Esophagus squamous epithelium (tissue), 5 donors: ENCODE measurements at regions not wholly inside any gene's neighbourhood (a gene's known extent, or its start where the extent isn't known, plus 50 kb on each side); places are given as distances from the start of the nearest gene placed in this dataset.
A peak's percentile ranks its signal among the peaks of the same experiment; 100 is the strongest.

Source experiments
- DNase-seq: peaks from one replicate; lab custom pipeline; 2025; lab: John Stamatoyannopoulos, UW
- H3K27ac ChIP-seq, 4 donors: fragments of 200-600 bp; sonication (generic); one replicate each; pipeline ENCODE4 v1.5.1; 2016 to 2019; ENCODE audit warnings: mild to moderate bottlenecking in 1 of 4
- H3K27me3 ChIP-seq, 4 donors: fragments of 200-600 bp; sonication (generic); 1 replicate in 3 of 4; 2 replicates in 1 of 4; pipeline versions ENCODE4 v1.5.1 to v1.6.0; 2017 to 2021; ENCODE audit warnings: antibody characterized with exemption in 1 of 4
- H3K36me3 ChIP-seq, 3 donors: fragments of 200-600 bp; sonication (generic); one replicate each; pipeline ENCODE4 v1.5.1; 2016 to 2019
- H3K4me1 ChIP-seq, 3 donors: fragments of 200-600 bp; sonication (generic); one replicate each; pipeline ENCODE4 v1.5.1; 2017 to 2019
- H3K4me3 ChIP-seq, 4 donors: fragments of 200-600 bp; sonication (generic); 1 replicate in 3 of 4; 2 replicates in 1 of 4; pipeline ENCODE4 v1.5.1; 2016 to 2019; ENCODE audit warnings: mild to moderate bottlenecking in 2 of 4, moderate library complexity in 1 of 4
- H3K9me3 ChIP-seq, 3 donors: fragments of 200-600 bp; sonication (generic); one replicate each; pipeline ENCODE4 v1.5.1; 2016 to 2019
- POLR2A ChIP-seq, 4 donors: fragments of 450-650 bp; IDR thresholded peaks; one replicate each; pipeline ENCODE4 v1.6.1; 2017; ENCODE audit warnings: antibody characterized with exemption in 4 of 4, mild to moderate bottlenecking in 4 of 4, moderate library complexity in 3 of 4
- WGBS, 2 donors: methylation state at CpG; one replicate each; pipeline ENCODE4 v1.1.5; 2018; 5-methylcytosine and 5-hydroxymethylcytosine counted together
- intact Hi-C: fragments of 100-400 bp; cut with DNase I; formaldehyde crosslinking; loops from one replicate; pipeline ENCODE4 v1.15.0; 2022
- TF ChIP-seq, protein P1 (sequence below), 6 experiments: fragments of 450-650 bp in 4 of 6; fragments of 200-600 bp in 2 of 6; sonication (generic) in 2 of 6; IDR thresholded peaks; one replicate each; pipeline ENCODE4 v1.5.1; 2016 to 2019; ENCODE audit warnings: antibody characterized with exemption in 6 of 6, mild to moderate bottlenecking in 4 of 6, moderate library complexity in 4 of 6
- donor health status: DM: yes; HTN: yes; CAD: no.

- H3K9me3 ChIP-seq: no peaks in the 10 kb centered on the region
- intact Hi-C loops: no loop called here
- TF ChIP-seq, protein P1, sequence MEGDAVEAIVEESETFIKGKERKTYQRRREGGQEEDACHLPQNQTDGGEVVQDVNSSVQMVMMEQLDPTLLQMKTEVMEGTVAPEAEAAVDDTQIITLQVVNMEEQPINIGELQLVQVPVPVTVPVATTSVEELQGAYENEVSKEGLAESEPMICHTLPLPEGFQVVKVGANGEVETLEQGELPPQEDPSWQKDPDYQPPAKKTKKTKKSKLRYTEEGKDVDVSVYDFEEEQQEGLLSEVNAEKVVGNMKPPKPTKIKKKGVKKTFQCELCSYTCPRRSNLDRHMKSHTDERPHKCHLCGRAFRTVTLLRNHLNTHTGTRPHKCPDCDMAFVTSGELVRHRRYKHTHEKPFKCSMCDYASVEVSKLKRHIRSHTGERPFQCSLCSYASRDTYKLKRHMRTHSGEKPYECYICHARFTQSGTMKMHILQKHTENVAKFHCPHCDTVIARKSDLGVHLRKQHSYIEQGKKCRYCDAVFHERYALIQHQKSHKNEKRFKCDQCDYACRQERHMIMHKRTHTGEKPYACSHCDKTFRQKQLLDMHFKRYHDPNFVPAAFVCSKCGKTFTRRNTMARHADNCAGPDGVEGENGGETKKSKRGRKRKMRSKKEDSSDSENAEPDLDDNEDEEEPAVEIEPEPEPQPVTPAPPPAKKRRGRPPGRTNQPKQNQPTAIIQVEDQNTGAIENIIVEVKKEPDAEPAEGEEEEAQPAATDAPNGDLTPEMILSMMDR (IDR thresholded peaks at IDR 0.05): no peak
- no peaks in the 10 kb centered on the region for H3K36me3 ChIP-seq
- peaks cover 0 to 16% (median 14%) of the 10 kb centered on the region in 3 donors for H3K4me1 ChIP-seq
- DNase-seq: no peak
- no peak overlapping the region for H3K4me3 ChIP-seq
- peak overlapping the region in 3 of 4 donors; percentile 8 to 54 (median 16) for H3K27ac ChIP-seq
- H3K27me3 ChIP-seq: peaks cover 0 to 38% (median 0%) of the 10 kb centered on the region in 4 donors
- 52 to 54% methylated on average over 2 of the region's 2 CpGs for WGBS, 2 donors
Observed at GRCh38 chr1:229888157-229888556, 178.9 kb upstream of the GALNT2 start.

DNA sequence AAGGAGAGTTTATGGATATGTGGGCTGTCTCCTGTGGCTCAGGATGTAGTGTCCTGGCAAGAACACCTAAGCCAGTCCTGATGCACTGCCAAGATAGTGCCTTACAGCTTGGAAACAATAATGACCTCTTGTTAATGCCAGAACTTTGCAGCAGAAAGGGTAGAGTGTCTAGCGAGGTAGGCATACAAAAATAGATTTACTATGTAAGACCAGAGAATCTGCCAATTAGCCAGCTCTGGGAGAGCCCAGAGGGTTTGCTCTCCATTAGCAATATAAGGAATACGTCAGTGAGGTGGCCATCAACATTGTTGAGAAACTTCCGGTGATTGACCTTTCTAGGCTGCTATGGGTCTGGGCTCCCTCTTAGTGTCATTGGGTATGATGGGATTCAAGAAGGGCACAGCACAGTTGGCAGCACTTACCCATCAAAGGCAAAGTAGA lies 178.5 kb upstream of the GALNT2 start:
- no peaks in the 10 kb centered on the region for H3K9me3 ChIP-seq
- peaks cover 0 to 16% (median 14%) of the 10 kb centered on the region in 3 donors for H3K4me1 ChIP-seq
- 68 to 77% methylated on average over 3 of the region's 3 CpGs for WGBS, 2 donors
- peaks cover 0 to 40% (median 0%) of the 10 kb centered on the region in 4 donors for H3K27me3 ChIP-seq
- no peak for DNase-seq
- peak overlapping the region in 3 of 4 donors; percentile 14 to 54 (median 16) for H3K27ac ChIP-seq
- no peak overlapping the region for H3K4me3 ChIP-seq
- TF ChIP-seq POLR2A (IDR thresholded peaks at IDR 0.05): no peak
- TF ChIP-seq, protein P1 (IDR thresholded peaks at IDR 0.05): no peak
- no peaks in the 10 kb centered on the region for H3K36me3 ChIP-seq
- intact Hi-C loops: no loop called here

GRCh38 chr1:229889031-229889517 lies 178.0 kb upstream of the GALNT2 start:
- Histone ChIP-seq H3K27me3 (peaks cover 0 to 40% (median 0%) of the 10 kb centered on the region in 4 donors), H3K4me1 (peaks cover 0 to 16% (median 14%) of the 10 kb centered on the region in 3 donors), H3K27ac (peak overlapping the region in 2 of 4 donors; percentile 14 to 54), H3K4me3 (no peak overlapping the region), H3K36me3 (no peaks in the 10 kb centered on the region), H3K9me3 (no peaks in the 10 kb centered on the region)
- TF ChIP-seq, protein P1 (IDR thresholded peaks at IDR 0.05): no peak
- TF ChIP-seq POLR2A (IDR thresholded peaks at IDR 0.05): no peak
- no peak for DNase-seq
- 58 to 71% methylated on average over 1 of the region's 1 CpG for WGBS, 2 donors
- intact Hi-C loops: no loop called here

GRCh38 chr1:229891227-229891626 lies 175.8 kb upstream of the GALNT2 start:
- no peaks in the 10 kb centered on the region for H3K9me3 ChIP-seq
- no peak overlapping the region for H3K4me3 ChIP-seq
- H3K27ac ChIP-seq: no peak overlapping the region
- no peaks in the 10 kb centered on the region for H3K36me3 ChIP-seq
- no peak for DNase-seq
- intact Hi-C loops: no loop called here
- peaks cover 0 to 42% (median 0%) of the 10 kb centered on the region in 4 donors for H3K27me3 ChIP-seq
- WGBS, 2 donors: 46 to 59% methylated on average over 2 of the region's 2 CpGs
- H3K4me1 ChIP-seq: peaks cover 0 to 16% (median 14%) of the 10 kb centered on the region in 3 donors
- TF ChIP-seq POLR2A (IDR thresholded peaks at IDR 0.05): no peak
- TF ChIP-seq, protein P1 (IDR thresholded peaks at IDR 0.05): no peak

- peaks cover 0 to 12% (median 7%) of the 10 kb centered on the region in 3 donors for H3K4me1 ChIP-seq
- no peaks in the 10 kb centered on the region for H3K36me3 ChIP-seq
- 86 to 90% methylated on average over 1 of the region's 1 CpG for WGBS, 2 donors
- H3K27me3 ChIP-seq: peaks cover 0 to 43% (median 0%) of the 10 kb centered on the region in 4 donors
- DNase-seq: no peak
- TF ChIP-seq POLR2A (IDR thresholded peaks at IDR 0.05): no peak
- TF ChIP-seq, protein P1 (IDR thresholded peaks at IDR 0.05): no peak
- intact Hi-C loops: no loop called here
- H3K4me3 ChIP-seq: no peak overlapping the region
- H3K9me3 ChIP-seq: no peaks in the 10 kb centered on the region
- no peak overlapping the region for H3K27ac ChIP-seq
Observed at GRCh38 chr1:229892515-229893117, 174.4 kb upstream of the GALNT2 start.
